GM06990 (cell line): ENCODE measurements at regions not wholly inside any gene's neighbourhood (a gene's known extent, or its start where the extent isn't known, plus 50 kb on each side); places are given as distances from the start of the nearest gene placed in this dataset.

Experiments
- DNase-seq: peaks from one replicate; pipeline ENCODE4 v3.0.0-alpha.2; 2011; ENCODE audit not compliant: insufficient read length; ENCODE audit errors: extremely low read depth
- H3K27me3 ChIP-seq: replicated peaks from 2 replicates; pipeline ENCODE4 v1.6.0; 2011; ENCODE audit warnings: low read length; ENCODE audit not compliant: control insufficient read depth, insufficient read depth
- H3K36me3 ChIP-seq: 2 replicates; pipeline ENCODE4 v1.5.1; 2011; ENCODE audit warnings: low read length; ENCODE audit not compliant: control insufficient read depth, insufficient read depth
- H3K4me3 ChIP-seq: replicated peaks from 2 replicates; pipeline ENCODE4 v1.5.1; 2011; ENCODE audit warnings: low read depth, mild to moderate bottlenecking, control low read depth, low read length
- CTCF ChIP-seq: IDR thresholded peaks from 2 replicates; pipeline ENCODE4 v1.5.1; 2011; ENCODE audit warnings: low read length, control low read depth, mild to moderate bottlenecking, inconsistent platforms; ENCODE audit not compliant: insufficient read depth, poor library complexity, severe bottlenecking

GRCh38 chr4:188818300-188818699, 679.1 kb downstream of the TRIML1 start:
- no peaks in the 10 kb centered on the region for H3K27me3 ChIP-seq
- DNase-seq = no peak
- no peaks in the 10 kb centered on the region for H3K36me3 ChIP-seq
- H3K4me3 ChIP-seq = no peak overlapping the region
- TF ChIP-seq CTCF = no peak

- no peak for DNase-seq
- H3K36me3 ChIP-seq = no peaks in the 10 kb centered on the region
- H3K4me3 ChIP-seq = no peak overlapping the region
- no peak for TF ChIP-seq CTCF
- H3K27me3 ChIP-seq = no peaks in the 10 kb centered on the region
Observed at GRCh38 chr4:188819233-188819632, 680.0 kb downstream of the TRIML1 start.

- no peak for DNase-seq
- no peaks in the 10 kb centered on the region for H3K36me3 ChIP-seq
- no peak overlapping the region for H3K4me3 ChIP-seq
- no peak for TF ChIP-seq CTCF
- no peaks in the 10 kb centered on the region for H3K27me3 ChIP-seq
Observed at GRCh38 chr4:188821500-188821899, 682.3 kb downstream of the TRIML1 start.

- Histone ChIP-seq H3K4me3 (no peak overlapping the region), H3K27me3 (no peaks in the 10 kb centered on the region), H3K36me3 (no peaks in the 10 kb centered on the region)
- DNase-seq = no peak
- TF ChIP-seq CTCF = no peak
Observed at GRCh38 chr4:188822698-188823097, 683.5 kb downstream of the TRIML1 start.

- Histone ChIP-seq H3K27me3 (no peaks in the 10 kb centered on the region), H3K36me3 (no peaks in the 10 kb centered on the region), H3K4me3 (no peak overlapping the region)
- TF ChIP-seq CTCF = no peak
- DNase-seq = peak; percentile 3
Observed at GRCh38 chr4:188824553-188824952, 685.3 kb downstream of the TRIML1 start.

- no peaks in the 10 kb centered on the region for H3K27me3 ChIP-seq
- no peak for TF ChIP-seq CTCF
- H3K4me3 ChIP-seq = no peak overlapping the region
- no peaks in the 10 kb centered on the region for H3K36me3 ChIP-seq
- no peak for DNase-seq
Observed at GRCh38 chr4:188826393-188826792, 687.2 kb downstream of the TRIML1 start.
